GM20000 (cell line): ENCODE measurements at regions not wholly inside any gene's neighbourhood (a gene's known extent, or its start where the extent isn't known, plus 50 kb on each side); places are given as distances from the start of the nearest gene placed in this dataset.

Experiments
- DNase-seq: peaks from one replicate; pipeline ENCODE4 v3.0.0; 2012; ENCODE audit warnings: low spot score
- CTCF ChIP-seq: IDR thresholded peaks from 2 replicates; pipeline ENCODE4 v1.5.1; 2012; ENCODE audit warnings: mild to moderate bottlenecking, control low read depth; ENCODE audit errors: extremely low read depth, missing control alignments

DNA sequence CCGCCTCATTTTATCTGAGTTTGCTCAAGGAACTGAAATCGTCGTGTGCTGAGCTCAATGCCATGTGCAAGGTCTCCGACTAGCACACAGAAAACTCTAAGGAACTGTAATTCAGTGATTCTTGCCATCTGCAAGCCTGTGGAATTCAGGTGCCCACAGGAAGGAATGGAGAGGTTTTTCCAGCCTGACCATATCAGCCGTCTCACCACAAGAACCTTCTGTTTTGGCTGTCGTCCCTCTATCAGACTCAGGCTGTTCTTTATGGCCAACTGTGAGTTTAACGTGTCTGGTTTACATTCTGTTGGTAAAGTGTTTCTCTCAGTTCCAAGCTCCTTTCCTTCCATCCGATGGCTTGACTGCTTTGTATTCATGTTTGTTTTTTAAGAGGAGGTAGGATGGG, 293.5 kb downstream of the SPRY2 start:
- DNase-seq, result no peak
- no peak for TF ChIP-seq CTCF

DNA sequence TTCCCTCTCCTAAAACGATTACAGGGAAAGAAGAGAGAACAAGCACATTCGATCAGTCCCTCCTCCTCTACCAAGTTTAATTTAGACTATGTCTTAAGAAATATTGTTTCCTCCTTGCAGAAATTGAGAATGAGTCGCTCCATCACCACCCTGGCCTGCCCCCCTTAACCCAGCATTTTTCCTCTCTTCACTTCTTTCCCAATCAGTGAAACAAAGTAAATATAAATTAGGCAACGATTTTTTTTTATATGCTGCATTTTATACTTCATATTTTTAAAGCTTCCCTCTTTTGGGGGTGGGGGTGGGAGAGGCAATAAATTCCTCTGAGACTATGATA, 300.0 kb downstream of the SPRY2 start:
- no peak for TF ChIP-seq CTCF
- DNase-seq, result no peak

GRCh38 chr13:80040196-80040980, 300.5 kb downstream of the SPRY2 start:
- TF ChIP-seq CTCF, result no peak
- DNase-seq, result no peak

DNA sequence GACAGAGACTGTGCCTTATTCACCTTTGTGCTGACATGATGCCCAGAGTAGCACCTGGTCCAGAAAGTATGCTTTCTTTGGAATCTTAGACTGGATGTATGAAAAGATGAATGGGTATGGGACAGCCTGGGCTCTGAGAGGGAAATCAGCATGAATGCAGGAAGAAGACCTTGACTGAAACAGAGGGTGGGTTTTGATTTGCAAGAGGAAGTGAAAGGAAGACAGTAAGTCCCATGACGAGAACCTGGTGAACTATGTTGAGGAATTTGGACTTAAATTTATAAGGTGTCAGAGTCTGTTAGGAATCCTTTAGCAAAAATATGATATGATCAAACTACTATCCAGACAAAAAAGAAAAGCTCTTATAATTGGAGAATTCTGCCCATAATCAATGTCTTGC, 301.9 kb downstream of the SPRY2 start:
- DNase-seq, result no peak
- TF ChIP-seq CTCF, result no peak

DNA sequence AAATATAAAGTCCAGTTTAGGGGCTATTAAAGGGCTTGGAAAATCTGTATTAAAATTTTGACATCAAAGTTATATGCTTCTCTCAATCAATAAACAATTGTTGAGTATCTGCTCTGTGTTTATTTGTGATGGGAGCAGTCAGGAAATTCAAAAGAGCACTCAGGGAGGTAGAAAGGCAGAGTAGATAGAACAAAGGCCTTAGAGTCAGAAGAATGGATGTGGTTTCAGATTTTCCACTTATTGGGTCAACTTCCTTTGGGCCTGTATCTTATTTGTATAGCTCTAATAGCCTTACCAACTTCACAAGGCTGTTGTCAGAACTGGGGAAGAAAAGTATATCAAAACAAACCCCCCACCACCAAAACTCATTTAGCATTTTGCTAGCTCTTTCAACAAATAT, 302.6 kb downstream of the SPRY2 start:
- no peak for TF ChIP-seq CTCF
- DNase-seq, result no peak

- no peak for DNase-seq
- no peak for TF ChIP-seq CTCF
Measured at GRCh38 chr13:80037505-80037888, 303.4 kb downstream of the SPRY2 start.

- no peak for TF ChIP-seq CTCF
- DNase-seq, result no peak
Measured at GRCh38 chr13:80036845-80037504, 304.0 kb downstream of the SPRY2 start.
